Thyroid gland (tissue), 4 donors: ENCODE measurements at regions not wholly inside any gene's neighbourhood (a gene's known extent, or its start where the extent isn't known, plus 50 kb on each side); places are given as distances from the start of the nearest gene placed in this dataset.

Source experiments
- DNase-seq, 2 donors: peaks; one replicate each; pipeline ENCODE4 v3.0.0-alpha.2; 2019
- H3K27ac ChIP-seq, 3 donors: fragments of 200-600 bp; sonication (generic); 1 replicate in 2 of 3; 2 replicates in 1 of 3; pipeline ENCODE4 v1.5.1; 2016 to 2019; ENCODE audit warnings: mild to moderate bottlenecking in 1 of 3, moderate library complexity in 1 of 3
- H3K27me3 ChIP-seq: fragments of 200-600 bp; sonication (generic); one replicate; pipeline ENCODE4 v1.5.1; 2019
- H3K36me3 ChIP-seq, 2 donors: fragments of 200-600 bp; sonication (generic); one replicate each; pipeline ENCODE4 v1.5.1; 2016 to 2019
- H3K4me1 ChIP-seq, 2 donors: fragments of 200-600 bp; sonication (generic); one replicate each; pipeline ENCODE4 v1.5.1; 2017 to 2019
- H3K4me3 ChIP-seq, 3 donors: fragments of 200-600 bp; sonication (generic); replicated peaks in 1 of 3; 1 replicate in 2 of 3; 2 replicates in 1 of 3; pipeline ENCODE4 v1.5.1; 2016; ENCODE audit warnings: mild to moderate bottlenecking in 1 of 3
- H3K9me3 ChIP-seq: fragments of 200-600 bp; sonication (generic); one replicate; pipeline ENCODE4 v1.5.1; 2017
- CTCF ChIP-seq, 6 experiments: fragments of 200-600 bp in 3 of 6; fragments of 450-650 bp in 3 of 6; sonication (generic) in 3 of 6; IDR thresholded peaks; one replicate each; pipeline ENCODE4 v1.5.1; 2016 to 2019; ENCODE audit warnings: antibody characterized with exemption in 6 of 6, mild to moderate bottlenecking in 2 of 6, inconsistent platforms in 1 of 6, moderate library complexity in 1 of 6
- POLR2A ChIP-seq, 2 donors: fragments of 450-650 bp; IDR thresholded peaks; one replicate each; pipeline ENCODE4 v1.6.1; 2017; ENCODE audit warnings: antibody characterized with exemption in 2 of 2, mild to moderate bottlenecking in 2 of 2, moderate library complexity in 1 of 2
- WGBS, 2 donors: methylation state at CpG; one replicate each; pipeline ENCODE4 v1.1.5; 2017; 5-methylcytosine and 5-hydroxymethylcytosine counted together
- intact Hi-C: fragments of 100-400 bp; cut with DNase I; formaldehyde crosslinking; loops from one replicate; pipeline ENCODE4 v1.15.1; 2023

GRCh38 chr2:153311432-153311831 lies 167.1 kb downstream of the RPRM start:
- H3K9me3 ChIP-seq: no peaks in the 10 kb centered on the region
- H3K4me3 ChIP-seq: no peak overlapping the region
- no peak for DNase-seq
- 50 to 58% methylated on average over 8 of the region's 8 CpGs for whole genome bisulfite sequencing, 2 donors
- no peaks in the 10 kb centered on the region for H3K27me3 ChIP-seq
- H3K4me1 ChIP-seq: no peaks in the 10 kb centered on the region
- H3K27ac ChIP-seq: no peak overlapping the region
- intact Hi-C loops: no loop called here
- TF ChIP-seq CTCF (IDR thresholded peaks at IDR 0.05): no peak
- no peak for TF ChIP-seq POLR2A (IDR thresholded peaks at IDR 0.05)
- H3K36me3 ChIP-seq: no peaks in the 10 kb centered on the region

GRCh38 chr2:153308466-153308865 lies 170.1 kb downstream of the RPRM start:
- Histone ChIP-seq H3K27ac (no peak overlapping the region), H3K27me3 (no peaks in the 10 kb centered on the region), H3K9me3 (no peaks in the 10 kb centered on the region), H3K4me3 (no peak overlapping the region), H3K4me1 (no peaks in the 10 kb centered on the region), H3K36me3 (no peaks in the 10 kb centered on the region)
- 58 to 84% methylated on average over 2 of the region's 2 CpGs for WGBS, 2 donors
- TF ChIP-seq CTCF (IDR thresholded peaks at IDR 0.05): no peak
- TF ChIP-seq POLR2A (IDR thresholded peaks at IDR 0.05): no peak
- intact Hi-C loops: no loop called here
- DNase-seq: no peak

GRCh38 chr2:153307223-153307622 lies 171.3 kb downstream of the RPRM start:
- Histone ChIP-seq H3K36me3 (no peaks in the 10 kb centered on the region), H3K27ac (no peak overlapping the region), H3K9me3 (no peaks in the 10 kb centered on the region), H3K27me3 (no peaks in the 10 kb centered on the region), H3K4me1 (no peaks in the 10 kb centered on the region), H3K4me3 (no peak overlapping the region)
- WGBS, 2 donors: 63 to 76% methylated on average over 3 of the region's 3 CpGs
- TF ChIP-seq CTCF (IDR thresholded peaks at IDR 0.05) (no peak), POLR2A (IDR thresholded peaks at IDR 0.05) (no peak)
- DNase-seq: no peak
- intact Hi-C loops: no loop called here

- Histone ChIP-seq H3K27me3 (no peaks in the 10 kb centered on the region), H3K36me3 (no peaks in the 10 kb centered on the region), H3K4me1 (no peaks in the 10 kb centered on the region), H3K9me3 (no peaks in the 10 kb centered on the region), H3K27ac (no peak overlapping the region), H3K4me3 (no peak overlapping the region)
- no peak for TF ChIP-seq CTCF (IDR thresholded peaks at IDR 0.05)
- TF ChIP-seq POLR2A (IDR thresholded peaks at IDR 0.05): no peak
- 87 to 95% methylated on average over 4 of the region's 4 CpGs for WGBS, 2 donors
- no peak for DNase-seq
- intact Hi-C loops: no loop called here
These were observed 178.8 kb downstream of the RPRM start for GRCh38 chr2:153299809-153300208.

GRCh38 chr2:153299217-153299616 lies 179.3 kb downstream of the RPRM start:
- H3K4me3 ChIP-seq: no peak overlapping the region
- TF ChIP-seq CTCF (IDR thresholded peaks at IDR 0.05) (no peak), POLR2A (IDR thresholded peaks at IDR 0.05) (no peak)
- no peaks in the 10 kb centered on the region for H3K4me1 ChIP-seq
- H3K9me3 ChIP-seq: no peaks in the 10 kb centered on the region
- no peaks in the 10 kb centered on the region for H3K36me3 ChIP-seq
- H3K27me3 ChIP-seq: no peaks in the 10 kb centered on the region
- no peak for DNase-seq
- 78 to 80% methylated on average over 3 of the region's 3 CpGs for WGBS, 2 donors
- intact Hi-C loops: no loop called here
- no peak overlapping the region for H3K27ac ChIP-seq
